Activated CD4-positive, alpha-beta memory T cell treated with anti-CD3 and anti-CD28 coated beads for 36 hours (primary cell): ENCODE measurements at regions not wholly inside any gene's neighbourhood (a gene's known extent, or its start where the extent isn't known, plus 50 kb on each side); places are given as distances from the start of the nearest gene placed in this dataset.
"Not testable (repeated sequence)": the region's sequence is repeated elsewhere in the genome, so short reads cannot be mapped to it uniquely, and the experiment has no call there.

ENCODE experiments used
- CTCF ChIA-PET: fragments of 350-600 bp; sonication (Branson Sonifier 250); formaldehyde crosslinking; loops from one replicate; lab custom pipeline; 2021; ENCODE audit warnings: antibody characterized with exemption, inconsistent platforms; lab: Charles Lee
- POLR2A ChIA-PET: fragments of 350-600 bp; sonication (Branson Sonifier 250); formaldehyde crosslinking; loops from one replicate; lab custom pipeline; 2021; ENCODE audit warnings: antibody characterized with exemption; lab: Charles Lee
- DNase-seq: peaks from one replicate; pipeline ENCODE4 v3.0.0-alpha.2; 2020
- H3K27ac Mint-ChIP-seq: one replicate; pipeline ENCODE4 v1.8.0; 2021; ENCODE audit warnings: mixed read lengths
- H3K27me3 Mint-ChIP-seq: one replicate; pipeline ENCODE4 v1.8.0; 2021; ENCODE audit warnings: mixed read lengths
- H3K36me3 Mint-ChIP-seq: one replicate; pipeline ENCODE4 v1.8.0; 2021; ENCODE audit warnings: mixed read lengths
- H3K4me1 Mint-ChIP-seq: one replicate; pipeline ENCODE4 v1.8.0; 2021; ENCODE audit warnings: low read depth, mixed read lengths
- H3K4me3 Mint-ChIP-seq: one replicate; pipeline ENCODE4 v1.8.0; 2021; ENCODE audit warnings: mild to moderate bottlenecking, mixed read lengths
- H3K9me3 Mint-ChIP-seq: one replicate; pipeline ENCODE4 v1.8.0; 2021; ENCODE audit warnings: mixed read lengths
- intact Hi-C: fragments of 100-400 bp; cut with micrococcal nuclease; formaldehyde crosslinking; loops from one replicate; pipeline ENCODE4 v1.15.1; 2023

DNA sequence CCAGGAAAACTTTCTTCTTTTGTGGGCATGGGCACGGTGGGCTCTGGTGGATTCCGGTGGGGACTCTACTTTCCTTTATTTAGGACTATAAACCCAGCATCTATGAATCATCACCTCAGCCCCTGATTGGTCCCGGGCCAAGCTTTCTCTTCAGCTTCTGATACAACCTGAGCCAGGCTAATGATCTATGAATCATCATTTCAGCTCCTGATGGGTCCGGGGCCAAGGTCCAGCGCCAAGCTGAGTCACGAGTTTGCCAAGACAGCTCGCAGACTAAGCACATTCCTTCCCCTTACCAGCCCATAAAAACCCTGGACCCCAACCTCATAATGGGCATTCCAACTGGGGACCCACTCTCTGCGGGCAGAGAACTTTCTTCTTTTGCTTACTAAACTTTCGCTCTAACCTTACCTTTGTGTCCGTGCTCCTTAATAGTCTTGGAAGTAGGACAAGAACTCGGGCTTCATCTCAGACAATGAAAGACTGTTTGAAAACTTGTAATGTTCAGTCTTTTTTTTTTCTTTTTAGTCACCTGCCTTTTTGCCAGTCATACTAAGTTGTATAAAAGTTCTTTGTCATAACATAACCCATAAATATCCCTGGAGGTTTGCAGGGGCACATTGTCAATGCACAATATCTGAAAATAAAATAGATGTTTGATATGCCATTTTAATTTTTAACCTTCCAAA is 904.9 kb upstream of the EPHA5 start:
- Mint-ChIP-seq H3K4me3 (no peak overlapping the region), H3K36me3 (no peaks in the 10 kb centered on the region), H3K9me3 (no peaks in the 10 kb centered on the region), H3K27me3 (no peaks in the 10 kb centered on the region), H3K4me1 (no peaks in the 10 kb centered on the region), H3K27ac (no peak overlapping the region)
- intact Hi-C loops, result no loop called here
- DNase-seq, result no peak
- POLR2A ChIA-PET, result no interaction called here
- CTCF ChIA-PET, result no interaction called here

- no peak overlapping the region for H3K27ac Mint-ChIP-seq
- H3K4me1 Mint-ChIP-seq, result no peaks in the 10 kb centered on the region
- intact Hi-C loops, result no loop called here
- DNase-seq, result no peak
- ChIA-PET POLR2A (no interaction called here), CTCF (no interaction called here)
- no peak overlapping the region for H3K4me3 Mint-ChIP-seq
- no peaks in the 10 kb centered on the region for H3K36me3 Mint-ChIP-seq
- H3K9me3 Mint-ChIP-seq, result no peaks in the 10 kb centered on the region
- no peaks in the 10 kb centered on the region for H3K27me3 Mint-ChIP-seq
These were observed 904.1 kb upstream of the EPHA5 start for GRCh38 chr4:66574145-66574978.

DNA sequence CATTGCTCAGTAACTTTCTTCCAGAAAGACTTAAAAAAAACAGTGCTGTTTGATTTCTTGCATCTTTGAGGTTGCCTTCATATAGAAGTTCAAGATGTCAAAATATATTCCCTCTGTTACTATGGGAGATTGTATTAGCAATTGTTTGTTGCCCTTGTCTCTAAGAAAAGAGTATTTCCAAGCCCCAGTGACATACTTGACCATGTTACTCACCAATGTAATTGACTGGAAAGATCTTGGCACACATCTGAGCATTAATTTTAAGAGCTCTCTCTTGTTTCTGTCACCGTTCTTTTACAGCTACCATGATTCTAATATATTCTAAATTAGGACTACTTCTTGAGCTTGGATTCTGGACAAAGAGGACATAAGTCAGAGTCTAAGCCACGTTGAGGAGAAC is 902.7 kb upstream of the EPHA5 start:
- Mint-ChIP-seq H3K36me3 (no peaks in the 10 kb centered on the region), H3K27ac (no peak overlapping the region), H3K4me1 (no peaks in the 10 kb centered on the region), H3K9me3 (no peaks in the 10 kb centered on the region), H3K27me3 (no peaks in the 10 kb centered on the region), H3K4me3 (no peak overlapping the region)
- DNase-seq, result no peak
- intact Hi-C loops, result no loop called here
- CTCF ChIA-PET, result no interaction called here
- POLR2A ChIA-PET, result no interaction called here

DNA sequence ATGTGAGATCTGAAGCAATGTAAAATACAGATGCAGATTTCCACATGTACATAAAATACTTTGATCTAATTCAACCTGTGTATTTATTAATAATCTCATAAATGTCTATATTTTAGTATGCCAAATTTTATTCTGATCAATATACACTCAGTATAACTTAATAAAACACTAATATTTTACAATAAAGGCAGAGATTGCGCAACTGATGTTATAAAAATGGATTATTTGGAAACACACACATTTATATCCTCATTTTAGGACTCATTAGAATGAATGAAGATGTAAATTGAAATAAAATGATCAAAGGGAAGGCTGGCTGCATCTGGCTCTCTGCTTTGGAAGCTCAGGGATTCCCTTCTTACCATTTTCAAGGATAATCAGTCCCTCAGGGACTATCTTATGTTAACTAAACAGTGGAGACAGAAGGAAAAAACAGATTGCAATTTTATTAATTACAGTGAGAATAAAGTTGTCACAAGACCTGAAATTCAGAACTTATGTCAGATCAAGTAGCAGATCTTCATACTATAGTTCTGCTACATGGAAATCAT is 900.9 kb upstream of the EPHA5 start:
- ChIA-PET POLR2A (no interaction called here), CTCF (no interaction called here)
- H3K36me3 Mint-ChIP-seq, result no peaks in the 10 kb centered on the region
- no peak overlapping the region for H3K4me3 Mint-ChIP-seq
- intact Hi-C loops, result no loop called here
- no peak for DNase-seq
- no peaks in the 10 kb centered on the region for H3K9me3 Mint-ChIP-seq
- H3K4me1 Mint-ChIP-seq, result no peaks in the 10 kb centered on the region
- no peaks in the 10 kb centered on the region for H3K27me3 Mint-ChIP-seq
- H3K27ac Mint-ChIP-seq, result no peak overlapping the region

GRCh38 chr4:66569228-66569627 is 898.9 kb upstream of the EPHA5 start:
- intact Hi-C loops, result no loop called here
- ChIA-PET CTCF (no interaction called here), POLR2A (no interaction called here)
- Mint-ChIP-seq H3K27ac (no peak overlapping the region), H3K4me1 (no peaks in the 10 kb centered on the region), H3K4me3 (no peak overlapping the region), H3K36me3 (no peaks in the 10 kb centered on the region), H3K27me3 (no peaks in the 10 kb centered on the region), H3K9me3 (no peaks in the 10 kb centered on the region)
- no peak for DNase-seq

DNA sequence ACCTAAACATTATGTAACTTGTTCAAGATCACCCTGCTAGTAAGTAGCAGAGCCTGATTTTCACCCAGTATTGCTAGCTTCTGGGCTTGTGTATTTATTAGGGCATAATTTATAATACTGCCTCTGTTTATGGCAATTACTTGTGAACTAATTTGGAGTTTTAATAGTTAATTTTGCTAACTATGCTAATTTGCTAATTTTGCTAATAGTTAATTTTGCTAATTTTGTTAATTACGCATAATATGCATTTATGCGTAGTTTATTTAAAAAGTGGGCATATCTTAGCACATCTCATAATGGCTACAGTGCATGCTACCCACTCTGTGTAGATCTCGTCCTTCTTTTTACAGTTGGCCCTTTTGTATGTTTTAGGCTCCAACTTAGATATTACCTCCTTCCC is 898.1 kb upstream of the EPHA5 start:
- Mint-ChIP-seq H3K4me3 (no peak overlapping the region), H3K27me3 (no peaks in the 10 kb centered on the region), H3K4me1 (no peaks in the 10 kb centered on the region), H3K27ac (no peak overlapping the region), H3K36me3 (no peaks in the 10 kb centered on the region), H3K9me3 (no peaks in the 10 kb centered on the region)
- CTCF ChIA-PET, result no interaction called here
- DNase-seq, result no peak
- POLR2A ChIA-PET, result no interaction called here
- intact Hi-C loops, result no loop called here

DNA sequence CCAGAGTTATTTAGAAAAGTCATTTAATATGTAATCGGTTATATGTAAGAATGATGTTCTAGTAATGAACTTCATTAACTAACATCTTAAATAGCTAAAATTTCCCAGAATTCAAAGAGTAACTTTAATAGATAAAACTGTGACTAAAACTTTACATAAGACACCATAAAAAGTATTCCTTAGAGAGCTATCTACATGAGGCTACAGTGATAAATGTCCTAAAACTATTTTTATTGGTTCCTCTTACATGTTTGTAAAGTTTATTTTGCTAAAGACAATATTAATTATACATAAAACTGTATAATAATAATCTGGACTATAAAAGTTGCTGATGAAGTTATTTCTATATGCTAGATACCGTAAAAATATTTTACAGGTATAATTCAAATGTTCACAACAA is 897.7 kb upstream of the EPHA5 start:
- Mint-ChIP-seq H3K36me3 (no peaks in the 10 kb centered on the region), H3K27me3 (no peaks in the 10 kb centered on the region), H3K9me3 (no peaks in the 10 kb centered on the region), H3K4me1 (no peaks in the 10 kb centered on the region), H3K4me3 (no peak overlapping the region), H3K27ac (no peak overlapping the region)
- intact Hi-C loops, result no loop called here
- ChIA-PET POLR2A (no interaction called here), CTCF (no interaction called here)
- no peak for DNase-seq

- no peaks in the 10 kb centered on the region for H3K27me3 Mint-ChIP-seq
- intact Hi-C loops, result no loop called here
- CTCF ChIA-PET, result no interaction called here
- no peaks in the 10 kb centered on the region for H3K9me3 Mint-ChIP-seq
- POLR2A ChIA-PET, result no interaction called here
- no peak for DNase-seq
- no peak overlapping the region for H3K27ac Mint-ChIP-seq
- H3K4me1 Mint-ChIP-seq, result no peaks in the 10 kb centered on the region
- no peaks in the 10 kb centered on the region for H3K36me3 Mint-ChIP-seq
- no peak overlapping the region for H3K4me3 Mint-ChIP-seq
These were observed 897.3 kb upstream of the EPHA5 start for GRCh38 chr4:66567551-66567950.

DNA sequence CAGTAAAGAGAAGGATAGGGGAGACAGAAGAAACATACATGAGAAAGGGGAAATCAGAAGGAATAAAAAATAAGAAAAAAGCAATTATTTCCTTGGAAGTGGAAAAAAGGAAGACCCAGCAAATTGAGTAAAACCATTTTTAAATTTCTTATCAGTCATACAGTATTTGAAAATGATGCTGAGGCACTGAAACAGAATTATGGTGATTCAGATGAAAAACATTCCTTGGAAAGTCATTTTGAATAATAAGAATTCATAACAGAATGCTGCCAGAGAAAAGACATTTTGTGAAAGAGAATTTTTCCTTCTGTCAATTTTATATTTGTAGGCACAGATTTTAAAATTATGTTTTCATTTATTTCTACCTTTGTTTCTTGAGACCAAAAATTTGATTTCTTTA is 895.5 kb upstream of the EPHA5 start:
- intact Hi-C loops, result no loop called here
- H3K4me3 Mint-ChIP-seq, result no peak overlapping the region

GRCh38 chr4:66564901-66565651 is 894.8 kb upstream of the EPHA5 start:
- H3K4me3 Mint-ChIP-seq, result no peak overlapping the region
- no peaks in the 10 kb centered on the region for H3K4me1 Mint-ChIP-seq
- DNase-seq, result no peak
- H3K27me3 Mint-ChIP-seq, result no peaks in the 10 kb centered on the region
- H3K27ac Mint-ChIP-seq, result no peak overlapping the region
- CTCF ChIA-PET, result interaction anchor here (0.5 kb wide), 1 partner anchor 814 kb away, joined by 3 read pairs; no protein-coding TSS in a partner anchor
- no peaks in the 10 kb centered on the region for H3K9me3 Mint-ChIP-seq
- intact Hi-C loops, result no loop called here
- POLR2A ChIA-PET, result no interaction called here
- no peaks in the 10 kb centered on the region for H3K36me3 Mint-ChIP-seq

More for the DNA sequence above, 895.5 kb upstream of the EPHA5 start:
- DNase-seq, result no peak
- ChIA-PET CTCF (no interaction called here), POLR2A (no interaction called here)
- Mint-ChIP-seq H3K4me1 (no peaks in the 10 kb centered on the region), H3K9me3 (no peaks in the 10 kb centered on the region), H3K36me3 (no peaks in the 10 kb centered on the region), H3K27ac (no peak overlapping the region), H3K27me3 (no peaks in the 10 kb centered on the region)

- no peak overlapping the region for H3K4me3 Mint-ChIP-seq
- intact Hi-C loops, result no loop called here
- DNase-seq, result no peak
- no peak overlapping the region for H3K27ac Mint-ChIP-seq
- ChIA-PET CTCF (no interaction called here), POLR2A (no interaction called here)
- H3K9me3 Mint-ChIP-seq, result no peaks in the 10 kb centered on the region
- no peaks in the 10 kb centered on the region for H3K4me1 Mint-ChIP-seq
- H3K36me3 Mint-ChIP-seq, result no peaks in the 10 kb centered on the region
- H3K27me3 Mint-ChIP-seq, result no peaks in the 10 kb centered on the region
These were observed 892.1 kb upstream of the EPHA5 start for GRCh38 chr4:66562276-66562806.

DNA sequence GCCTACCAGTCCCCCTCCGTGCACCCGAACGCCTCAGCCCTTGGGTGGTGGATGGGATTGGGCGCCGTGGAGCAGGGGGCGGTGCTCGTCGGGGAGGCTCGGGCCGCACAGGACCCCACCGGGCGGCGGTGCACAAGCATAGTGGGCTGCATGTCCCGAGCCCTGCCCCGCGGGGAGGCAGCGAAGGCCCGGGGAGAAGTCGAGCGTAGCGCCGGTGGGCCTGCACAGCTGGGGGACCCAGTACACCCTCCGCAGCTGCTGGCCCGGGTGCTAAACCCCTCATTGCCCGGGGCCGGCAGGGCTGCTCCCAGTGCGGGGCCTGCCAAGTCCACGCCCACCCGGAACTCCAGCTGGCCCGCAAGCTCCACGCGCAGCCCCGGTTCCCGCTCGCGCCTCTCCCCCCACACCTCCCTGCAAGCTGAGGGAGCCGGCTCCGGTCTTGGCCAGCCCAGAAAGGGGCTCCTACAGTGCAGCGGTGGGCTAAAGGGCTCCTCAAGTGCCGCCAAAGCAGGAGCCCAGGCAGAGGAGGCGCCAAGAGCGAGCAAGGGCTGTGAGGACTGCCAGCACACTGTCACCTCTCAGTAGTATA is 891.3 kb upstream of the EPHA5 start:
- POLR2A ChIA-PET, result not testable (repeated sequence)

More for the DNA sequence above, 891.3 kb upstream of the EPHA5 start:
- H3K36me3 Mint-ChIP-seq, intact Hi-C loops, DNase-seq, H3K9me3 Mint-ChIP-seq, H3K4me3 Mint-ChIP-seq, H3K27ac Mint-ChIP-seq, H3K4me1 Mint-ChIP-seq, CTCF ChIA-PET, H3K27me3 Mint-ChIP-seq: not testable (repeated sequence)
